Putamen (tissue), 1 donor: ENCODE measurements at regions not wholly inside any gene's neighbourhood (a gene's known extent, or its start where the extent isn't known, plus 50 kb on each side); places are given as distances from the start of the nearest gene placed in this dataset.
"Not testable (repeated sequence)": the region's sequence is repeated elsewhere in the genome, so short reads cannot be mapped to it uniquely, and the experiment has no call there.

Experiments used
- DNase-seq: peaks from one replicate; pipeline ENCODE4 v3.0.0-alpha.2; 2016; ENCODE audit warnings: low spot score

DNA sequence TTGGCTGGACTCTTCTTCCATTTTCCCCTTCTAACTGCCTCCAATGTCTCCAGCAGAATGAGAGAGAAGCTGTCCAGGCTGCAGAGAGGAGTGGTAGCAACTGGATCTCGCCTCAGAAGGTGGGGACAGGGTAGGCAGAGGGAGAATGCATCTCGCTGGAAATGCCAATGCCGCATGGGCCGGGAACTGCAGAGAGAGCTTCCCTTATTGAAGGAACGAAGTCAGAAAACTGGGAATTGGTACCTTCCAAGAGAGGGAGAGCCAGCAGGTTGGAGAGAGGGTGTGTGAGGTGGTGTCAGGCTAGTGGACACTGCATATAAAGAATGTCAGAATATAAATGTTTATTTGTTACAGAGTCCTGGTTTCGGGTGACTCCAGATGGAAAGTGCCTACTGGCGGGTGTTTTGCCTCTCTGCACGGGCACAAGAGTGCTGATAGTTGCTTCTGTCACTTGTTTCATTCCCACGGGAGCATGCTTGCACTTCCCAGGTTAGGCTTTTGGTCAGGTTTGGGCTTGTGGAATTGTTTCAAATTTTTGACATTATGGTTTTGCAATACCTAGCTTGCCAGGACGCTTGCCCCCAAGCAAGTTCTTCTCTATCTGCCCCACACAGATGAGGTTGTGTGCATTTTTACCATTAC is 156.8 kb upstream of the STS start:
- DNase-seq: no peak

DNA sequence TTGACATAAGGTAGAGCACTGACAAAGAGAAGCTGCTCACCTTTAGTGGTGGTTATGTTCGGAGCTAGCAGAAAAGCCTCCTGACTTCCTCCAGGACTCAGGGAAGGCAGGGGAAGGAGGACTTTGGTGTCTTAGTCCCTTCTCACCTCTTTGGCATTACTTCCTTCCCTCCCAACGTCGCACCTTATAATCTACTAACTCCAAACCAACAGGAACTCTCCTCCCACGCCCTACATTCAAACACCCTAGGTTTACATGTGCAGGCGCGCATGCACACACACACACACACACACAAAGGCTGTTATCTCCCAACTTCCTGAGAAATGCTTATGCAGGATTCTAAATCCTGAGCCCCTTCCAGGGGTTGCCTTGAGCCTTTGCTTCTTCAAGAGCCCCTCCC is 157.7 kb upstream of the STS start:
- DNase-seq: no peak

DNA sequence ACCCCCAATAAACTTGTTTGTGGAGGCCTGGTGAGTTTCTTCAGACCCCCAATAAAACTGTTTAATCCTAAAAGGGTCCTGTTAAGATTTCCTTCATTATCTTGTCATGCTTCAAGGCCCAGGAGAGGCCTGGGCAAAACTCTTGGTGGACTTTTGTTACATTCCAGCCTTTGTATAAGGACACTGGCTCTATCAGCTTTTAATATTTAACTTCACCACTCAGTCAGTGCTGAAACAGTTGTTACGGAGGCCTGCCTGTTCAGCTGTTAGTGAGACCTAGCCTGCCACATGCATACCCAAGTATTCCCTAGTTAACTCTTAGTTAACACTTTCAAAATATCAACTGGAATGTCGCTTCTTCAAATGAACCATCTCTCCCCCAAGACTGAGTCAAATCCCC is 158.8 kb upstream of the STS start:
- DNase-seq: not testable (repeated sequence)

DNA sequence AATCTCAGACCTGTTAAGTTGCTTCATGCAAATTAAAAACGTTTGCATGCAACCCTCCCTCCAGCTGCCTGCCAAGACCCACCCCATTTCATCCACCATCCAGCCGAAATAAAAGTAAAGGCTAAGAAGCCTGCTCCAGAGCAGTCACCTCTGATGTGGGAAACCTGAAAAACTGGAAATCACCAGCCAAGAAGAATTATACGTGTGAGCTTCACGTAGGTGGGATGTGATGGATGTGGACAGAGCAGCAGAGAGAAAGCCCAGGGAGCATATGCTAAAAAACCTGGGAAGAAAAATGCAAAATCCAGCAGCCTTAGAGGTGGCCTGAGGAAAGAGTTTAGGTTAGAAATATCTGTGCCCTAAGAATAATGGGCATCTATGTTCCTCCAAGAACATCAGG is 160.6 kb upstream of the STS start:
- DNase-seq: no peak

DNA sequence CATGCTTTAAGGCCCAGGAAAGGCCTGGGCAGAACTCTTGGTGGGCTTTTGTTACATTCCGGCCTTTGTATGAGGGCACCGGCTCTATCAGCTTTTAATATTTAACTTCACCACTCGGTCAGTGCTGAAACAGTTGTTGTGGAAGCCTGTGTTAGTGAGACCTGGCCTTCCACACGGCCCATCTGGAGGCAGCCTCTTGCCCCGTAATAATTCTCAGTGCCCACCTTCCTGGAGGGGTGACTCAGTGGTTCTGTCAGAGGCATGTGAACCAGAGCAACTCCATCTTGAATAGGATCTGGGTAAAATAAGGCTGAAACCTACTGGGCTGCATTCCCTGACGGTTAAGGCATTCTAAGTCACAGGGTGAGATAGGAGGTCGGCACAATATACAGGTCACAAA is 162.0 kb upstream of the STS start:
- DNase-seq: no peak

DNA sequence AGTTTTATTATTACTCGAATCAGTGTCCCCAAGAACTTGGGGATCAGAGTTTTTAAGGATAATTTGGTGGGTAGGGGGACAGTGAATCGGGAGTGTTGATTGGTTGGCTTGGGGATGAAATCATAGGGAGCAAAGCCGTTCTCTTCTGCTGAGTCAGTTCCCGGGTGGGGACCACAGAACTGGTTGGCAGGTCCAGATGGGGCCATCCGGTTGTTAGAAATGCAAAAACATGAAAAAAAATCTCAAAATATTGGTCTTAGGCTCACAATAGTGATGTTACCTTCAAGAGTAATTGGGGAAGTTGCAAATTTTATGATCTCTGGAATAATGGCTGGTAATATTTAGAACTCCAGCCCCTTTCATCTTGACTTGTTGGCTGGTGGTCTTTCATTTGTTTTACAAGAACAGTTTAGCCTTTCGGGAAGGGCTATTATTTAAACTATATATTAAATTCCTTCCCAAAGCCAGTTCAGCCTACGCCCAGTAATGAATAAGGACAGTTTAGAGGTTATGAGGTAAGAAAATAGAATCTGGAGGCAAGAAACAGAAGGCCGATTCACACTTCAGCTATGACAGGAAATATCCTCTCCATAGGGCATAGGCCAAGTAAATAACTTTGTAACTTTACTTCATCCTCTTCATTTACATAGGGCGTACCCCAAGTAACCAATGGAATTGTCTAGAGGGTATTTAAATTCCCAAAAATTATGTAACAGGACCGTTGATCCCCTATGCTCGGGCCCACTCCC is 164.1 kb upstream of the STS start:
- no peak for DNase-seq

DNA sequence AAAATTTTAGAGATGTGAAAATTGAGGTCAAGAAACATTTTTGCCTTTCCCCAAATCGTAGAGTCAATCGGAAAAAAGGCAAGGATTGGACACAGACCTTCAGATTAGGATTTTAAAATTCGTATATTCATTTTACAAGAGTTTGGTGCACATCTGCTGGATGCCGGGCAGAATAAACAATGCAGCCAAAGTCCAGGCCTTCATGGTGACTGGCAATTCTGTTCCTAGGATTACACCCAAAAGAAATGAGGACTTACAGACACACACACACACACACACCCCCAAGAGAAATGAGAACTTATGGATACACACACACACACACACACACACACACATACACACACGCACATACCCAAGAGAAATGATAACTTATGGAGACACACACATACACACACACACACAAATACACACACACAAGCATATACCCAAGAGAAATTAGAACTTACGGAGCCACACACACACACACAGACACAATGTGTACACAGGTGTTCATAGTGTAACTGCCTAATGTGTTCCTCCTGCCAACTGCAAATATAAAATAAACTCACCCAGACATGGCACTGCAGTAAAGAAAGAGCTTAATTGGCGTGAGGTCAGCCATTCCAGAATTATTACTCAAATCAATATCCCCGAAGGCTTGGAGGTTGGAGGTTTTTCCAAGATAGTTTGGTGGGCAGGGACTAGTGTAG is 165.7 kb upstream of the STS start:
- DNase-seq: no peak

DNA sequence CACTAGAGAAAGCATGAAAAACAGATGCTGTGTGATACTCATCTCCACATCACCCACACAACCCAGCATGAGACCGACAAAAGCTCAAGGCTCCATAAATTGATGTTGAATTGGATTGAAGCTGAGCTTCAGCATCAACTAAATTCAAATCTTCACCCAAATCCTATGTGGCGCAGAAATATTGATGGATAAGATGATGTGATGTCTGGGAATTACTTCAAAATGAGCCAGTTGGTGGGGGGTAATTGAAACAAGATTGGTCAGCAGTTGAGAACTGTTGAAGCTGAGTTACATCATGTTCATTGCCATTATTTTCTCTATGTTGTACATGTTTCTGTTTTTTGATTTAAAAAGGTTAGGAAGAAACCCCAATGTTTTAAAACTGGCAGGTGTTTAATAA is 166.5 kb upstream of the STS start:
- DNase-seq: no peak

DNA sequence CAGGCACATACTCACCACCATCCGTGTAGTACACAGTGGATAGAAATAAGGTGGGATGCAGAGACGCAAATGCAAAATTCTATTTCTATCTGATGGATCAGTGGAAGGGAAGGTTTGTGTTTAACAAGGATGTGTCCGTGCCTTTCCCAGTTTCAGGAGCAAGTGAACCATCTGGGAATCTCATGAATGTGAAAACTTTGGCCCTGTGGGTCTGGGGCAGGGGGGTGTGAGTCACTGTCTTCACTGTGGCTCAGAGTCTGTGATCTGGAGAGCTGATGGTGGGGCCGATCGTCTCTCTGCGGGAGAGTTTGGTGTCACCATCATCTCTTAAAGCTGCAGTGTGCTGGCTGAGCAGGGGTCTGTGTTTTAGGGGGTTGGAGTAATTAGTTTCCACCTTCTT is 179.3 kb upstream of the STS start:
- DNase-seq: no peak

DNA sequence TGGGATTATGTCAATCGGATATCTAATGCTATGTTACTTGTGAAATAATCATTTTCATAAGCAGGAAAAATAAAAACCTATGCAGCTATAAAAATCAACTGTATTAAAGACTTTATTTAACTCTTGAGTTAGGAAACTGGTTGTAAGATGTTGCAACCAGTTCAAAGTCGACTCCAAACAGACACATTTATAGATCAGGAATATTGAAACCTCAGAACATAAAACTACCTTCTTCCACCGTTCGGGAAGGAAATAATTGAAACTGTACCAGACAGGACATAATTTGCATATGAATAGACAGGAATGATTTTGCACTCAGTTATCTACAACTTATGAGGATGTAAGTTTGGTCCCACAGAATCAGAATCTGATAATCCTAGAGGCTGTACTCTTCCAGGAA is 181.8 kb upstream of the STS start:
- no peak for DNase-seq

DNA sequence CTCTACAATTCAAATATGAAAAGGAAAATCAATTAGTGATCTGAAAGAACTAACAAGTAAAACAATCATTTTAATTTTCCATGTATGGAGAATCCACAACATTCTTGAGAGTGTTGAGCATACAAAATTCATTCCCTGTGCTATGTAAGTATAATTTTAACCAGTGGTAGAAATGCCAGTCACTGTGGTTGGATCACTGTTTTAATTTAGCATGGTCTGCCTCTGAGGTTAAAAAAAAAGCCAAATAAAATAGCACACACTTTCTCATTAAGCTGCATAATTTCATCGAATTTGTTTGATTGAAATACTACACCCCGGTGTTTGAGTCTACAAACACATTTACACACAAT is 185.5 kb upstream of the STS start:
- no peak for DNase-seq

DNA sequence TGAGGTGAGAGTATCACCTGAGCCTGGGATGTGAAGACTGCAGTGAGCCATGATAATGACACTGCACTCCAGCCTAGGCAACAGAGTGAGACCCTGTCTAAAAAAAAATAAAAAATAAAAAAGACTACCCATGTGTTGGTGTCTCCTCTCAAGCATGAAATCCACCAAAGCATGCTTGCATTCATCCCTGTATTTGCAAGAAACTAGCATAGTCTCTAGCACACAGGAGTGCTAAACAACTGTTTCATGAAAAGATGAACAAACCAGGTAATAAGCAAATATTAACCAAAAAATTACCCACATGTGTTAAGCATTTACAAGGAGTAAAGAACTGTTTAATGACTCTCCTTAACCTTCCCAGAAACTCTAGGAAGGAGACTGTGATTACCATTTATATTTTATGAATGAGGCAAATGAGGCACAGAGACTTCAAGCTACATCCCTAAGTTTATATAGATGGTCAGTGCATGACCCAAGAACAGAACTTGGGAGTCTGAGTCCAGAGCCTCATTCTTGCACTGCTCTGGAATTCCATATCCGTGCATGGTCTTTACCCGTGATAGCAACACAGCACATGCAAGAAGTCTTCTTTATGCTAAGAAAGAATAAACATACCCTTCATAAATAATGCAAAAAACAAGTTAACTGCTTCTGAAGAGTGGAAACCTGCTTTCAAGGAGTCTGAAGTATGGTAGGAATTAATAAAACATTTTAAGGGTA is 186.1 kb upstream of the STS start:
- DNase-seq: no peak

DNA sequence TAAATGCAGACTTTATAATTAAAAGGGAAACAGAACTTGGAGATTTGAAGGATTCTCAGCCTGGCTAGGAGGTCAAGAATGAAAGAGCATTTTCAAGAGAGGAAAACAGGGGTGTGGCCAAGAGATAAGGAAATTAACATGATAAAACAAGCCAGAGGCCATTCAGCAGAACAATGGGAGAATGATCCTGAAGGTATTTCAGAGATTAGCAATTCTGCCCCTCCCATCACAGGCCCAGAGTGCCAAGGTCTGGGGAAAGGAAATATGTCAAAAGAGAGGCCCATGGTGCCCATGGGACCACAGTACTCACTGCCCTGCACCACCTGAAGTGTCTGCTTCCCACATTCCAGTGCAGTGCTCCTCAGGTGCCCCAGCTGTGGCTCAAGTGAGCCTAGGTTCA is 188.5 kb upstream of the STS start:
- no peak for DNase-seq

DNA sequence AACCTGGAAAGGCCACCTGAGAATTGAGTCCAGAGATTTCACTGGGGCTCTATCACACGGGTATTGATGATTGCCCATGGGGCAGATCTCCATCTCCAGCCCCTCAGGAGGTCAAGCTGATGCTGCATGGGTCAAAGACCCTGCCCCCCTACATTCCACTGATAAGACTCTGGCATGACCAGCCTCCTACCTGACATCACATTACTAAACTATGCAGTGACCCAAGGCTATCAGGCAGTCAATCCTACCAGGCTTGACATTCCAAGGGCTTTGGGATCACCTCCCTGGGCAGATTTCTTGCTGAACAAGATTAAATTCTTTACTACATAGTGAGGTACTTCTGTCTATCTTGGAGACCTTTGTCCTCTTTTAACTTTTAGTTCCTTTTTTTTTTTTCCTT is 192.7 kb upstream of the STS start:
- no peak for DNase-seq

DNA sequence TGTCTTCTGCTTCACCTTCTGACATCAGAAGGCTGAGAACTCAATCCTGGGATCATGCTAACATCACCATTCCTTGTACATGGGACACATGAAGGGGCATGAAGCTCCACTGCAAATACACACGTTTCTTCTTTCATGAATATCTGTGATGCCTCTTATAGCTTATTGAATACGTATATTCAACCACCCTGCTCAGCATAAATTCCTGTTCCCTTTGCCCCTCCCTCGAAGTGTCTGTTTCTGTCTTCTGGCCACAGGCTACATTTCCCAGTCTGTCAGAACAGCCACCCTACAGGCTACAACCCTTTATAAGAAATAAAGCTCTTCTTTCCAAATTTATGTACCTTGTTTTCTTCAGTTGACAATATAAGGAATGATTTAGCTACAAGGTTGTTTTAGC is 201.3 kb upstream of the STS start:
- DNase-seq: no peak

DNA sequence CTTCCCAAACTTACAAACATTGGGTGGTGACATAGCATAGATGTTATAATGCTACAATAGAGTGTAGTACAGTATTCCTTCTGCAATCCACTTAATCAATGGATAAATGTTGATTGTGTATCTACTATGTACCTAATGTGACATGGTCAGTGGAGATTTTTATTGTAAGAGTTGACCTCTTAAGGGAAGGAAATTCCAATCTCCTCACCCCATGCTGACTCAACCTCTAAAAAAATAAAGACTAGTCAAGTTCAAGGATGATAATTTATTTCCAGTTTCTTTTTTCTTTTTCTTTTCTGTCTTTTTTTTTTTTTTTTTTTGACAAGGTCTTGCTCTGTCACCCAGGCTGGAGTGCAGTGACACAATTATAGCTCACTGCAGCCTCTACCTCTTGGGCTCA is 206.5 kb upstream of the STS start:
- no peak for DNase-seq

DNA sequence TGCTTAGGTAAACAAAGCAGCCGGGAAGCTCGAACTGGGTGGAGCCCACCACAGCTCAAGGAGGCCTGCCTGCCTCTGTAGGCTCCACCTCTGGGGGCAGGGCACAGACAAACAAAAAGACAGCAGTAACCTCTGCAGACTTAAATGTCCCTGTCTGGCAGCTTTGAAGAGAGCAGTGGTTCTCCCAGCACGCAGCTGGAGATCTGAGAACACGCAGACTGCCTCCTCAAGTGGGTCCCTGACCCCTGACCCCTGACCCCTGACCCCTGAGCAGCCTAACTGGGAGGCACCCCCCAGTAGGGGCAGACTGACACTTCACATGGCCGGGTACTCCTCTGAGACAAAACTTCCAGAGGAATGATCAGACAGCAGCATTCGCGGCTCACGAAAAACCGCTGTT is 214.6 kb upstream of the STS start:
- DNase-seq: not testable (repeated sequence)

DNA sequence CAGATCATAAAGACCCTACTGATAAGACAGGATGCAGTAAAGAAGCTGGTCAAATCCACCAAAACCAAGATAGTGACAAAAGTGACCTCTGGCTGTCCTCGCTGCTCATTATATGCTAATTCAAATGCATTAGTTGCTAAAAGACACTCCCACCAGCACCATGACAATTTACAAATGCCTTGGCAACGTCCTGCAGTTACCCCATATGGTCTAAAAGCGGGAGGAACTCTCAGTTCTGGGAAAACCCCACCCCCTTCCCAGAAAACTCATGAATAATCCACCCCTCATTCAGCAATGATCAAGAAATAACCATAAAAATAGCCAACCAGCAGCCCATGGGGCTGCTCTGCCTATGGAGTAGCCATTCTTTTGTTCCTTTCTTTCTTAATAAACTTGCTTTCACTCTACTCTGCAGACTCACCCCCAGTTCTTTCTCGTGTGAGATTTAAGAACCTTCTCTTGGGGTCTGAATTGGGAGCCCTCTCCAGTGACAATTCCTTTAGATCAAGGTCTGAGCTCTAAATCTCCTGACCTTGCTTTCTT is 217.1 kb upstream of the STS start:
- no peak for DNase-seq

DNA sequence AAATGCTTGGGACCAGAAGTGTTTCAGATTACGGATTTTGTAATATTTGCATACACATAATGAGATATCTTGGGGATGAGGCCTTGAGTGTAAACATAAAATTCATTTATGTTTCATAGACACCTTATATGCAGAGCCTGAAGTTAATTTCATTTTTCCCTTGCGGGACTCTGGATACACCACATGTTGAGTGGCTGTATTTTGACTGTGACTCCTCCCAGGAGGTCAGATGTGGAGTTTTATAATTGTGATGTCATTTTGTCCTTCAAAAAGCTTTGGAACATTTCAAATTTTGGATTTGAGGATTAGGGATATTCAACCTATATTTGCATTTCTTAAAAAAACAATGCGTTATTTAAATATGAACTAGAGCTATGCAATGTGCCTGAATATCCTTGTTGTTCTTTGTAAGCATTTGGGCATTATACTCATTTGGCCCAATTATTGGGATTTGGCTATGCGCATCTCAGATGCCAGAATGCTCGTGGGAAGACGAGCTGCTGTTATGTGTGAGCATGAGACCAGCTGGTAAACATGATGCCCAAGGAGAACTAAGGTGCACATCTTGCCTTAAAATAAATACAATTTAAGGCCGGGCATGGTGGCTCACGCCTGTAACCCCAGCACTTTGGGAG is 223.0 kb upstream of the STS start:
- no peak for DNase-seq

DNA sequence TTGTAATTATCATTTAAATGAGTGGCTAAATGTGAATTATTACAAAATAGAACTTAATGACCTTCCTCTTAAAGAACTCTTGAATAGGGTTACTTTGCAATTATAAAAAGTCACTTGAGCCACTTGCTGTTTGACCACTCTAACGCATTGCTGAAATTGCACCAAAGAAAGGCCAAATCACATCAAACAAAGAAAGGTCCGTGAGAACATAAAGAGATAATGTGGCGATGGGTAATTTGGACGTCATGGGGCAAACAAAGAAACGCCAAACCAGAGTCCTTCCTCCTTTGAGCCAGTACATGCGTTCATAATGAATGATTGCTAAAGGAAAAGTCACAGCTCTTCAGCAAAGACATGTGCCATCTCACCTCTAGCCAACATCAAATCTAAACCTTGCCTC is 229.8 kb upstream of the STS start:
- DNase-seq: no peak

DNA sequence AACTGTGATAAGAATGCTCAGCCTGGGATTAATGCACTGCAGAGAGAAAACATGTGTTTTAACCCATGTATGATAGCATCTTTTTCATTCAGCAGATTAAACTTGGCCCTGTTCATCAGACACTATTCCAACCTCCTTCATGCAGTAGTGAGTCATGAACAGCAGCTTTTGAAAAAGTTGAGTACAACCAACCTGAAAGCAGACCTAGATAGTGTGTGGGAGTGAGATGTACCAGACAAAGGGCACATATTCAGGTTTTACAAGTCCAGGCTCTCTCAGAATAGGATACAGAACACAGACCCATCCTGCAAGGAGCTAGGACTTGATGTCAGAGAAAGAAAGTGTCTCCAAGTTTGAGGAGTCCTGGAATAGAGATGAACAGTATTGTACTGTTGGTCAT is 237.3 kb upstream of the STS start:
- DNase-seq: no peak

DNA sequence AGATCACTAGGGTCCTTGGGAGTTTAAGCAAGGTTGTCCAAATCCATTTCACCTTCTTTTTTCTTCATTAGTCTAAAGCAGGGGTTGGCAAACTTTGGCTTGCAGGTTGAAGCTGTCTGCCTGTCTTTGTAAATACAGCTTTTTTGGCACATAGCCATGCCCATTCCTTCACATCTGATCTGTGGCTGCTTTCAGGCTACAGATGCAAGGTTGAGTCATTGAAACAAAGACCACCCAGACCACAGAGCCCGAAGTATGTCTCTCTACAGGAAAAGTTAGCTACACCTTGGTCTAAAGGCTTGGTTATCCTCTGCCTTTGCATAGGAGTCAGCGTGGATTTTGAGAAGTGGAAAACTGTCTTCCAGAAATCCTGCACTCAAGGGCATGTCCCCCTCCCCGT is 238.1 kb upstream of the STS start:
- no peak for DNase-seq
